GM23338 (cell line): ENCODE measurements at regions not wholly inside any gene's neighbourhood (a gene's known extent, or its start where the extent isn't known, plus 50 kb on each side); places are given as distances from the start of the nearest gene placed in this dataset.

Experiments
- ATAC-seq: fragments of 200-7000 bp; cut with Tn5 transposase; 3 replicates; pipeline ENCODE4 v1.9.1; 2020
- DNase-seq: peaks from one replicate; pipeline ENCODE4 v3.0.0-alpha.2; 2015; ENCODE audit warnings: low spot score
- H2AFZ ChIP-seq: fragments of 200-600 bp; sonication (generic); 2 replicates; pipeline ENCODE4 v1.8.0; 2016; ENCODE audit warnings: antibody characterized with exemption, mild to moderate bottlenecking, moderate library complexity
- H3F3A ChIP-seq: fragments of 200-600 bp; sonication (generic); replicated peaks from 2 replicates; pipeline ENCODE4 v1.8.0; 2017; ENCODE audit warnings: antibody characterized with exemption, mixed run types, low read depth
- H3K27ac ChIP-seq: fragments of 200-600 bp; sonication (generic); 2 replicates; pipeline ENCODE4 v1.6.1; 2016; ENCODE audit warnings: low read depth
- H3K27me3 ChIP-seq: fragments of 200-600 bp; sonication (generic); 2 replicates; pipeline ENCODE4 v1.8.0; 2016; ENCODE audit warnings: mild to moderate bottlenecking, mixed run types, moderate library complexity; ENCODE audit not compliant: insufficient read depth
- H3K36me3 ChIP-seq: fragments of 200-600 bp; sonication (generic); 2 replicates; pipeline ENCODE4 v1.8.0; 2016; ENCODE audit warnings: mild to moderate bottlenecking; ENCODE audit not compliant: insufficient read depth
- H3K4me1 ChIP-seq: fragments of 200-600 bp; sonication (generic); 2 replicates; pipeline ENCODE4 v1.8.0; 2016; ENCODE audit warnings: mild to moderate bottlenecking, moderate library complexity; ENCODE audit not compliant: insufficient read depth
- H3K4me2 ChIP-seq: fragments of 200-600 bp; sonication (generic); 2 replicates; pipeline ENCODE4 v1.7.1; 2017; ENCODE audit warnings: mixed run types
- H3K4me3 ChIP-seq: fragments of 200-600 bp; sonication (generic); 2 replicates; pipeline ENCODE4 v1.6.1; 2016; ENCODE audit warnings: mixed run types
- H3K79me2 ChIP-seq: fragments of 200-600 bp; sonication (generic); replicated peaks from 2 replicates; pipeline ENCODE4 v1.8.0; 2017; ENCODE audit warnings: mild to moderate bottlenecking; ENCODE audit not compliant: insufficient read depth
- H3K9me2 ChIP-seq: fragments of 200-600 bp; sonication (generic); 2 replicates; pipeline ENCODE4 v1.8.0; 2017; ENCODE audit not compliant: insufficient read depth
- H4K20me1 ChIP-seq: fragments of 200-600 bp; sonication (generic); replicated peaks from 2 replicates; pipeline ENCODE4 v1.8.0; 2017; ENCODE audit warnings: mild to moderate bottlenecking; ENCODE audit not compliant: insufficient read depth
- H3K27ac Mint-ChIP-seq: 2 replicates; pipeline ENCODE4 v1.8.0; 2020; ENCODE audit warnings: inconsistent platforms, mild to moderate bottlenecking, moderate library complexity, mixed read lengths
- H3K27me3 Mint-ChIP-seq: 3 replicates; pipeline ENCODE4 v1.8.0; 2022; ENCODE audit warnings: low read depth, mild to moderate bottlenecking, moderate library complexity, mixed read lengths, inconsistent platforms; ENCODE audit not compliant: insufficient read depth, poor library complexity
- H3K36me3 Mint-ChIP-seq: 3 replicates; pipeline ENCODE4 v1.8.0; 2021; ENCODE audit warnings: low read depth, mild to moderate bottlenecking, inconsistent platforms, moderate library complexity, mixed read lengths
- H3K4me1 Mint-ChIP-seq: 3 replicates; pipeline ENCODE4 v1.8.0; 2020; ENCODE audit warnings: mild to moderate bottlenecking, inconsistent platforms, mixed read lengths
- H3K4me3 Mint-ChIP-seq: 3 replicates; pipeline ENCODE4 v1.8.0; 2021; ENCODE audit warnings: moderate library complexity, mild to moderate bottlenecking, inconsistent platforms, mixed read lengths
- H3K9me3 Mint-ChIP-seq: 3 replicates; pipeline ENCODE4 v1.8.0; 2020; ENCODE audit warnings: moderate library complexity, mild to moderate bottlenecking, inconsistent platforms, mixed read lengths
- CREB1 ChIP-seq: fragments of 250-450 bp; sonication (Bioruptor Pico); IDR thresholded peaks from 2 replicates; pipeline ENCODE4 v1.5.0; 2020; ENCODE audit warnings: low read depth, mild to moderate bottlenecking, moderate library complexity
- CTCF ChIP-seq, 2 experiments: fragments of 200-600 bp in 1 of 2; sonication (generic) in 1 of 2; conservative IDR thresholded peaks; 2 replicates each; pipeline versions ENCODE4 v1.5.1 to v1.6.1; 2016 to 2017; ENCODE audit warnings: antibody characterized with exemption in 2 of 2, low read depth in 2 of 2, mild to moderate bottlenecking in 2 of 2, moderate library complexity in 1 of 2
- ETS1 ChIP-seq: IDR thresholded peaks from 2 replicates; pipeline ENCODE4 v1.6.1; 2016; ENCODE audit warnings: antibody characterized with exemption
- EZH2 ChIP-seq: fragments of 200-600 bp; sonication (generic); IDR thresholded peaks from one replicate; pipeline ENCODE4 v1.8.0; 2017; ENCODE audit warnings: antibody characterized with exemption, mild to moderate bottlenecking, low read depth; ENCODE audit not compliant: unreplicated experiment
- EZH2phosphoT487 ChIP-seq: fragments of 200-600 bp; sonication (generic); IDR thresholded peaks from one replicate; pipeline ENCODE4 v1.8.1; 2018; ENCODE audit warnings: antibody characterized with exemption; ENCODE audit not compliant: unreplicated experiment
- JUNB ChIP-seq: IDR thresholded peaks from one replicate; pipeline ENCODE4 v1.6.1; 2016; ENCODE audit warnings: antibody characterized with exemption; ENCODE audit not compliant: unreplicated experiment
- NANOG ChIP-seq: IDR thresholded peaks from 2 replicates; pipeline ENCODE4 v1.6.1; 2016; ENCODE audit warnings: antibody characterized with exemption, borderline replicate concordance
- POLR2AphosphoS5 ChIP-seq: IDR thresholded peaks from 2 replicates; pipeline ENCODE4 v1.6.1; 2016; ENCODE audit warnings: antibody characterized with exemption, low read depth
- REST ChIP-seq: IDR thresholded peaks from one replicate; pipeline ENCODE4 v1.6.1; 2018; ENCODE audit warnings: antibody characterized with exemption; ENCODE audit not compliant: unreplicated experiment
- STAT1 ChIP-seq: IDR thresholded peaks from one replicate; pipeline ENCODE4 v1.6.1; 2016; ENCODE audit warnings: antibody characterized with exemption; ENCODE audit not compliant: unreplicated experiment
- ZNF114 ChIP-seq: fragments of 250-450 bp; sonication (Bioruptor Pico); IDR thresholded peaks from 2 replicates; pipeline ENCODE4 v1.5.0; 2020; ENCODE audit warnings: mild to moderate bottlenecking, moderate library complexity
- ZNF331 ChIP-seq: fragments of 250-450 bp; sonication (Bioruptor Pico); IDR thresholded peaks from 2 replicates; pipeline ENCODE4 v1.5.0; 2020; ENCODE audit warnings: low read depth, mild to moderate bottlenecking, moderate library complexity
- TF ChIP-seq, protein P1 (sequence below): fragments of 250-450 bp; sonication (Bioruptor Pico); IDR thresholded peaks from 2 replicates; pipeline ENCODE4 v1.5.0; 2020; ENCODE audit warnings: mild to moderate bottlenecking, moderate library complexity

DNA sequence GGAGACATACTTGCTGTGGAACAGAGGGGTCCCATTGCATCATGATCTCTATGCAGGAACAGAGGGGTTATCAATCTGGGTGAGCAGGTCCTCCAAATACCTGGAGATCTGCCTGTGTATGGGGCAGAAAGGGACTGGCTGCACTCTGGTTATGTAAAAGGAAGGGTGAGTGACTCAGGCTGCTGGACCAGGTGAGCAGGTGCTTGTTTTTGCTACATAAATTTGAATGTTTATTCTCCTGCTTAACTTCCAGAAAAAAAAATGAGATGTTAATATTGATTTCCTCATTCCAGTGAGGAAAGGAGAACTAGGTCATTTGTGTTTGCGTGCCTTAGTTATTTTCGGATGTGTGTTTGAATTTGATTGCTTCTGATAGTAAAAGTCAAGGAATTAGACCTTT lies 225.8 kb upstream of the TRAM1L1 start:
- ATAC-seq = no peak
- H3K27ac Mint-ChIP-seq = no peak overlapping the region

More for the DNA sequence above, 225.8 kb upstream of the TRAM1L1 start:
- Mint-ChIP-seq H3K27me3 (no peaks in the 10 kb centered on the region), H3K4me3 (no peak overlapping the region), H3K4me1 (no peaks in the 10 kb centered on the region; the same call in 2 of the 3 replicates), H3K36me3 (no peaks in the 10 kb centered on the region), H3K9me3 (no peaks in the 10 kb centered on the region)
- no peak overlapping the region for H3K4me2 ChIP-seq
- no peak overlapping the region for H2AFZ ChIP-seq
- H4K20me1 ChIP-seq = no peaks in the 10 kb centered on the region
- H3K79me2 ChIP-seq = no peaks in the 10 kb centered on the region
- H3K9me2 ChIP-seq = no peaks in the 10 kb centered on the region
- no peak for TF ChIP-seq EZH2phosphoT487
- TF ChIP-seq POLR2AphosphoS5 = no peak
- no peak for TF ChIP-seq JUNB
- TF ChIP-seq CREB1 = no peak
- TF ChIP-seq, protein P1, sequence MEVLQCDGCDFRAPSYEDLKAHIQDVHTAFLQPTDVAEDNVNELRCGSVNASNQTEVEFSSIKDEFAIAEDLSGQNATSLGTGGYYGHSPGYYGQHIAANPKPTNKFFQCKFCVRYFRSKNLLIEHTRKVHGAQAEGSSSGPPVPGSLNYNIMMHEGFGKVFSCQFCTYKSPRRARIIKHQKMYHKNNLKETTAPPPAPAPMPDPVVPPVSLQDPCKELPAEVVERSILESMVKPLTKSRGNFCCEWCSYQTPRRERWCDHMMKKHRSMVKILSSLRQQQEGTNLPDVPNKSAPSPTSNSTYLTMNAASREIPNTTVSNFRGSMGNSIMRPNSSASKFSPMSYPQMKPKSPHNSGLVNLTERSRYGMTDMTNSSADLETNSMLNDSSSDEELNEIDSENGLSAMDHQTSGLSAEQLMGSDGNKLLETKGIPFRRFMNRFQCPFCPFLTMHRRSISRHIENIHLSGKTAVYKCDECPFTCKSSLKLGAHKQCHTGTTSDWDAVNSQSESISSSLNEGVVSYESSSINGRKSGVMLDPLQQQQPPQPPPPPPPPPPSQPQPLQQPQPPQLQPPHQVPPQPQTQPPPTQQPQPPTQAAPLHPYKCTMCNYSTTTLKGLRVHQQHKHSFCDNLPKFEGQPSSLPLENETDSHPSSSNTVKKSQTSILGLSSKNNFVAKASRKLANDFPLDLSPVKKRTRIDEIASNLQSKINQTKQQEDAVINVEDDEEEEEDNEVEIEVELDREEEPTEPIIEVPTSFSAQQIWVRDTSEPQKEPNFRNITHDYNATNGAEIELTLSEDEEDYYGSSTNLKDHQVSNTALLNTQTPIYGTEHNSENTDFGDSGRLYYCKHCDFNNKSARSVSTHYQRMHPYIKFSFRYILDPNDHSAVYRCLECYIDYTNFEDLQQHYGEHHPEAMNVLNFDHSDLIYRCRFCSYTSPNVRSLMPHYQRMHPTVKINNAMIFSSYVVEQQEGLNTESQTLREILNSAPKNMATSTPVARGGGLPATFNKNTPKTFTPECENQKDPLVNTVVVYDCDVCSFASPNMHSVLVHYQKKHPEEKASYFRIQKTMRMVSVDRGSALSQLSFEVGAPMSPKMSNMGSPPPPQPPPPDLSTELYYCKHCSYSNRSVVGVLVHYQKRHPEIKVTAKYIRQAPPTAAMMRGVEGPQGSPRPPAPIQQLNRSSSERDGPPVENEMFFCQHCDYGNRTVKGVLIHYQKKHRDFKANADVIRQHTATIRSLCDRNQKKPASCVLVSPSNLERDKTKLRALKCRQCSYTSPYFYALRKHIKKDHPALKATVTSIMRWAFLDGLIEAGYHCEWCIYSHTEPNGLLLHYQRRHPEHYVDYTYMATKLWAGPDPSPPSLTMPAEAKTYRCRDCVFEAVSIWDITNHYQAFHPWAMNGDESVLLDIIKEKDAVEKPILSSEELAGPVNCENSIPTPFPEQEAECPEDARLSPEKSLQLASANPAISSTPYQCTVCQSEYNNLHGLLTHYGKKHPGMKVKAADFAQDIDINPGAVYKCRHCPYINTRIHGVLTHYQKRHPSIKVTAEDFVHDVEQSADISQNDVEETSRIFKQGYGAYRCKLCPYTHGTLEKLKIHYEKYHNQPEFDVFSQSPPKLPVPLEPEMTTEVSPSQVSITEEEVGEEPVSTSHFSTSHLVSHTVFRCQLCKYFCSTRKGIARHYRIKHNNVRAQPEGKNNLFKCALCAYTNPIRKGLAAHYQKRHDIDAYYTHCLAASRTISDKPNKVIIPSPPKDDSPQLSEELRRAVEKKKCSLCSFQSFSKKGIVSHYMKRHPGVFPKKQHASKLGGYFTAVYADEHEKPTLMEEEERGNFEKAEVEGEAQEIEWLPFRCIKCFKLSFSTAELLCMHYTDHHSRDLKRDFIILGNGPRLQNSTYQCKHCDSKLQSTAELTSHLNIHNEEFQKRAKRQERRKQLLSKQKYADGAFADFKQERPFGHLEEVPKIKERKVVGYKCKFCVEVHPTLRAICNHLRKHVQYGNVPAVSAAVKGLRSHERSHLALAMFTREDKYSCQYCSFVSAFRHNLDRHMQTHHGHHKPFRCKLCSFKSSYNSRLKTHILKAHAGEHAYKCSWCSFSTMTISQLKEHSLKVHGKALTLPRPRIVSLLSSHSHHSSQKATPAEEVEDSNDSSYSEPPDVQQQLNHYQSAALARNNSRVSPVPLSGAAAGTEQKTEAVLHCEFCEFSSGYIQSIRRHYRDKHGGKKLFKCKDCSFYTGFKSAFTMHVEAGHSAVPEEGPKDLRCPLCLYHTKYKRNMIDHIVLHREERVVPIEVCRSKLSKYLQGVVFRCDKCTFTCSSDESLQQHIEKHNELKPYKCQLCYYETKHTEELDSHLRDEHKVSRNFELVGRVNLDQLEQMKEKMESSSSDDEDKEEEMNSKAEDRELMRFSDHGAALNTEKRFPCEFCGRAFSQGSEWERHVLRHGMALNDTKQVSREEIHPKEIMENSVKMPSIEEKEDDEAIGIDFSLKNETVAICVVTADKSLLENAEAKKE = no peak
- no peak for TF ChIP-seq REST
- TF ChIP-seq ZNF331 (CRISPR knock-in tag) = no peak
- TF ChIP-seq NANOG = no peak
- no peak for TF ChIP-seq ETS1
- no peak for TF ChIP-seq ZNF114
- no peak for TF ChIP-seq CTCF (conservative IDR thresholded peaks at IDR 0.05; ENCODE audit: low read depth in 2 of 2)
- TF ChIP-seq EZH2 = no peak
- no peak for TF ChIP-seq STAT1
- H3K4me3 ChIP-seq = no peak overlapping the region
- no peaks in the 10 kb centered on the region for H3K4me1 ChIP-seq
- no peak for DNase-seq
- H3K27ac ChIP-seq = no peak overlapping the region
- H3K36me3 ChIP-seq = no peaks in the 10 kb centered on the region
- no peaks in the 10 kb centered on the region for H3F3A ChIP-seq
- no peaks in the 10 kb centered on the region for H3K27me3 ChIP-seq
